Brain microvascular endothelial cell (primary cell): ENCODE measurements at regions not wholly inside any gene's neighbourhood (a gene's known extent, or its start where the extent isn't known, plus 50 kb on each side); places are given as distances from the start of the nearest gene placed in this dataset.

Source experiments
- DNase-seq: peaks from one replicate; pipeline ENCODE4 v3.0.0-alpha.2; 2020
- H3K27ac ChIP-seq: fragments of 250-450 bp; sonication (Bioruptor Pico); 2 replicates; pipeline ENCODE4 v1.5.1; 2020; ENCODE audit warnings: mild to moderate bottlenecking, moderate library complexity
- H3K27me3 ChIP-seq: fragments of 250-450 bp; sonication (Bioruptor Pico); replicated peaks from 2 replicates; pipeline ENCODE4 v1.5.1; 2020; ENCODE audit warnings: mild to moderate bottlenecking
- H3K36me3 ChIP-seq: fragments of 250-450 bp; sonication (Bioruptor Pico); replicated peaks from 2 replicates; pipeline ENCODE4 v1.5.1; 2020; ENCODE audit warnings: mild to moderate bottlenecking
- H3K4me3 ChIP-seq: 2 replicates; pipeline ENCODE4 v1.5.1; 2011; ENCODE audit warnings: low read depth, mild to moderate bottlenecking, control low read depth, low read length, moderate library complexity
- CTCF ChIP-seq: IDR thresholded peaks from 2 replicates; pipeline ENCODE4 v1.5.1; 2011; ENCODE audit warnings: low read depth, mild to moderate bottlenecking, moderate library complexity, low read length, control low read depth, inconsistent platforms; ENCODE audit errors: missing control alignments
- in situ Hi-C: cut with HindIII; loops from 2 replicates; pipeline ENCODE4 v1.10.0; 2017; ENCODE audit warnings: low sequenced_read_pairs, low pct_ligation_motif_present

GRCh38 chr15:46676233-46677206 lies 1040.8 kb upstream of the SEMA6D start:
- Histone ChIP-seq H3K4me3 (no peak overlapping the region), H3K36me3 (no peaks in the 10 kb centered on the region), H3K27ac (no peak overlapping the region), H3K27me3 (no peaks in the 10 kb centered on the region)
- TF ChIP-seq CTCF, result no peak
- no peak for DNase-seq
- in situ Hi-C loops, result no loop called here

- Histone ChIP-seq H3K36me3 (no peaks in the 10 kb centered on the region), H3K27me3 (no peaks in the 10 kb centered on the region), H3K27ac (no peak overlapping the region), H3K4me3 (no peak overlapping the region)
- TF ChIP-seq CTCF, result no peak
- in situ Hi-C loops, result no loop called here
- no peak for DNase-seq
Observed at GRCh38 chr15:46677491-46677890, 1039.8 kb upstream of the SEMA6D start.

GRCh38 chr15:46681901-46682300 lies 1035.4 kb upstream of the SEMA6D start:
- no peaks in the 10 kb centered on the region for H3K27me3 ChIP-seq
- no peak overlapping the region for H3K4me3 ChIP-seq

GRCh38 chr15:46682969-46683791 lies 1034.1 kb upstream of the SEMA6D start:
- H3K36me3 ChIP-seq, result no peaks in the 10 kb centered on the region
- DNase-seq, result no peak
- in situ Hi-C loops, result no loop called here
- H3K27ac ChIP-seq, result no peak overlapping the region
- H3K27me3 ChIP-seq, result no peaks in the 10 kb centered on the region
- TF ChIP-seq CTCF, result no peak
- no peak overlapping the region for H3K4me3 ChIP-seq

More at GRCh38 chr15:46681901-46682300, 1035.4 kb upstream of the SEMA6D start:
- DNase-seq, result no peak
- Histone ChIP-seq H3K27ac (no peak overlapping the region), H3K36me3 (no peaks in the 10 kb centered on the region)
- in situ Hi-C loops, result no loop called here
- no peak for TF ChIP-seq CTCF

GRCh38 chr15:46685096-46685495 lies 1032.2 kb upstream of the SEMA6D start:
- no peak overlapping the region for H3K4me3 ChIP-seq
- in situ Hi-C loops, result no loop called here
- H3K27me3 ChIP-seq, result no peaks in the 10 kb centered on the region
- no peak for TF ChIP-seq CTCF
- H3K27ac ChIP-seq, result no peak overlapping the region
- no peak for DNase-seq
- no peaks in the 10 kb centered on the region for H3K36me3 ChIP-seq
